IPS DF 19.7 (cell line): ENCODE measurements at regions not wholly inside any gene's neighbourhood (a gene's known extent, or its start where the extent isn't known, plus 50 kb on each side); places are given as distances from the start of the nearest gene placed in this dataset.
"Not testable (repeated sequence)": the region's sequence is repeated elsewhere in the genome, so short reads cannot be mapped to it uniquely, and the experiment has no call there.

Experiments
- DNase-seq: peaks from one replicate; pipeline ENCODE4 v3.0.0-alpha.2; 2013; ENCODE audit warnings: low read depth, low spot score

GRCh38 chr5:91851670-91852069 is 468.6 kb upstream of the ARRDC3 start:
- no peak for DNase-seq

- DNase-seq: no peak
These were observed 466.9 kb upstream of the ARRDC3 start for GRCh38 chr5:91850031-91850430.

- DNase-seq: peak; percentile 30
These were observed 466.0 kb upstream of the ARRDC3 start for GRCh38 chr5:91849069-91849468.

- no peak for DNase-seq
These were observed 465.3 kb upstream of the ARRDC3 start for GRCh38 chr5:91848453-91848852.

GRCh38 chr5:91841423-91841822 is 458.3 kb upstream of the ARRDC3 start:
- no peak for DNase-seq

- DNase-seq: no peak
These were observed 457.3 kb upstream of the ARRDC3 start for GRCh38 chr5:91840412-91840811.

GRCh38 chr5:91839721-91840120 is 456.6 kb upstream of the ARRDC3 start:
- no peak for DNase-seq

GRCh38 chr5:91839233-91839632 is 456.1 kb upstream of the ARRDC3 start:
- no peak for DNase-seq

- DNase-seq: no peak
These were observed 447.3 kb upstream of the ARRDC3 start for GRCh38 chr5:91830361-91830953.

GRCh38 chr5:91825618-91826017 is 442.5 kb upstream of the ARRDC3 start:
- no peak for DNase-seq

- no peak for DNase-seq
These were observed 441.3 kb upstream of the ARRDC3 start for GRCh38 chr5:91824406-91824805.

GRCh38 chr5:91820874-91821273 is 437.8 kb upstream of the ARRDC3 start:
- no peak for DNase-seq

GRCh38 chr5:91816681-91817080 is 433.6 kb upstream of the ARRDC3 start:
- DNase-seq: no peak

GRCh38 chr5:91797576-91797975 is 414.5 kb upstream of the ARRDC3 start:
- peak; percentile 3 for DNase-seq

- DNase-seq: no peak
These were observed 411.9 kb upstream of the ARRDC3 start for GRCh38 chr5:91794856-91795548.

GRCh38 chr5:91794455-91794854 is 411.3 kb upstream of the ARRDC3 start:
- DNase-seq: no peak

GRCh38 chr5:91787718-91788117 is 404.6 kb upstream of the ARRDC3 start:
- no peak for DNase-seq

- DNase-seq: no peak
These were observed 394.6 kb upstream of the ARRDC3 start for GRCh38 chr5:91777671-91778070.

- DNase-seq: no peak
These were observed 393.1 kb upstream of the ARRDC3 start for GRCh38 chr5:91776249-91776648.

- no peak for DNase-seq
These were observed 387.3 kb upstream of the ARRDC3 start for GRCh38 chr5:91770400-91770799.

GRCh38 chr5:91757383-91757782 is 374.3 kb upstream of the ARRDC3 start:
- DNase-seq: not testable (repeated sequence)

- no peak for DNase-seq
These were observed 371.9 kb upstream of the ARRDC3 start for GRCh38 chr5:91754990-91755389.

GRCh38 chr5:91744470-91744869 is 361.4 kb upstream of the ARRDC3 start:
- not testable (repeated sequence) for DNase-seq

GRCh38 chr5:91742550-91742949 is 359.4 kb upstream of the ARRDC3 start:
- DNase-seq: no peak
